ENCODE measurements at regions not wholly inside any gene's neighbourhood (a gene's known extent, or its start where the extent isn't known, plus 50 kb on each side); places are given as distances from the start of the nearest gene placed in this dataset.

DNA sequence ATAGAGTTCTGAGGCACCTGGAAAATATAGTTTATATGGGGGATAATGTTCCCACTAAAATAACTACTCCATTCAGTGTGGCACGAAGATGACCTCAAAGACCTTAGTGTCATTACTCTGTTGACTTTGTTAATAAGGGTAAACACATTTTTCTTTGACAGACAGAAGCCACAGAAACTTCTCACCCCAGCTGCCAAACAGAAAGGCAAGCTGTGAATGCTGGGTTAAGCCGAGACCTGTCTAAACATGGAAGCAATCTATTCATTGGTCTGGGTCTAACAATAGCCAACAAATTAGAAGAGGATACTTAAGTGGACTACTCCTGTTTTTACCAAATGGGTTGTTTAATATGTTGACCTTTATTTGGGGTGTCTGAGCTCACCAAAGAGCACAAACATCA lies 171.4 kb downstream of the TLE1 start:
- Histone ChIP-seq H3K27ac (ENCODE audit: low read depth in 1 of 2, low read length in 1 of 2) (no peak overlapping the region), H3K36me3 (ENCODE audit: control insufficient read depth in 2 of 2, insufficient read depth in 2 of 2, low read length in 1 of 2) (no peaks in the 10 kb centered on the region), H3K27me3 (ENCODE audit: control insufficient read depth in 2 of 2, insufficient read depth in 1 of 2, low read length in 1 of 2) (no peaks in the 10 kb centered on the region), H3K9me3 (ENCODE audit: control insufficient read depth in 2 of 2, insufficient read depth in 1 of 2, low read length in 1 of 2) (no peaks in the 10 kb centered on the region), H3K4me1 (ENCODE audit: control insufficient read depth in 2 of 2, insufficient read depth in 2 of 2, low read length in 2 of 2) (no peaks in the 10 kb centered on the region), H3K4me3 (ENCODE audit: low read length in 2 of 2) (no peak overlapping the region)
- DNase-seq (ENCODE audit: low read depth in 6 of 9, low spot score in 9 of 9), result no peak
- 88% methylated on average over 2 of the region's 2 CpGs for whole genome bisulfite sequencing

DNA sequence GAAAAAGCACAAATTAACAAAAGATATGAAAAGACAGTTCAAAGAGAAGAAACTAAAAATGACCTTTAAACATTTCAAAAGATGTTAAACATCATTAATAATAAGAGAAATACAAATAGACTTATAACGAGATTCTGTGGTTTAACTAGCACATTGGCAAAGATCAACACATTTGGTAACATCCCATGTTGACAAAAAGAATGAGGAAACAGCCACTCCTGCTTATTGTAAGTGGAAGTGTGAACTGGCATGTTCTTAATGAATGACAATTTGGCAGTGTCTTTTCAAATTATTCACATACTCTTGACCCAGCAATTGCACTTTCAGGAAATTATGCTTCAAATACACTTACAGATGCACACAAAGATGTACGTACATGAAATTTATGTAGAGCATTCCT lies 176.3 kb downstream of the TLE1 start:
- Histone ChIP-seq H3K4me1 (ENCODE audit: control insufficient read depth in 2 of 2, insufficient read depth in 2 of 2, low read length in 2 of 2) (no peaks in the 10 kb centered on the region), H3K9me3 (ENCODE audit: control insufficient read depth in 2 of 2, insufficient read depth in 1 of 2, low read length in 1 of 2) (peaks cover 0 to 5% of the 10 kb centered on the region in 2 donors), H3K27me3 (ENCODE audit: control insufficient read depth in 2 of 2, insufficient read depth in 1 of 2, low read length in 1 of 2) (no peaks in the 10 kb centered on the region), H3K36me3 (ENCODE audit: control insufficient read depth in 2 of 2, insufficient read depth in 2 of 2, low read length in 1 of 2) (no peaks in the 10 kb centered on the region), H3K4me3 (ENCODE audit: low read length in 2 of 2) (no peak overlapping the region), H3K27ac (ENCODE audit: low read depth in 1 of 2, low read length in 1 of 2) (no peak overlapping the region)
- 73% methylated on average over 2 of the region's 2 CpGs for WGBS
- DNase-seq (ENCODE audit: low read depth in 6 of 9, low spot score in 9 of 9), result no peak

DNA sequence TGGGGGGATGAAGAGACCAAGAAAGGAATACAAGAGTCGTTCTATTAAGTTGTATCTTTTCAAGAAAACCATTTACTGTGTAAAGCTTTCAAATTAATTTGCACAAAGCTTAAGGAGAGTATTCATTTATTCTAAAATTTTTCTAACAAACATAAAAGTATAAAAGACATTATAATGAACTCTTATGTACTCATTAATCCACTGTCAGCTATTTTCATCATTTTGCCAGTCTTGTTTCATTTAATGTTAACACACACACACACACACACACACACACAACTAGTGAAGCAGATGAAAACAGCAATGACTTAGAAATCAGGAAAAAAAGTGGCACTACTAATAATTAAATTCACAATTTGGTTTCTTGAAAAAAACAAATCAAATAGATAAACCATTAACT lies 176.7 kb downstream of the TLE1 start:
- H3K9me3 ChIP-seq (ENCODE audit: control insufficient read depth in 2 of 2, insufficient read depth in 1 of 2, low read length in 1 of 2), result peaks cover 0 to 5% of the 10 kb centered on the region in 2 donors
- no peak overlapping the region for H3K27ac ChIP-seq (ENCODE audit: low read depth in 1 of 2, low read length in 1 of 2)
- DNase-seq (ENCODE audit: low read depth in 6 of 9, low spot score in 9 of 9), result no peak
- WGBS, result 94% methylated on average over 1 of the region's 1 CpG
- no peaks in the 10 kb centered on the region for H3K4me1 ChIP-seq (ENCODE audit: control insufficient read depth in 2 of 2, insufficient read depth in 2 of 2, low read length in 2 of 2)
- H3K4me3 ChIP-seq (ENCODE audit: low read length in 2 of 2), result no peak overlapping the region
- no peaks in the 10 kb centered on the region for H3K27me3 ChIP-seq (ENCODE audit: control insufficient read depth in 2 of 2, insufficient read depth in 1 of 2, low read length in 1 of 2)
- no peaks in the 10 kb centered on the region for H3K36me3 ChIP-seq (ENCODE audit: control insufficient read depth in 2 of 2, insufficient read depth in 2 of 2, low read length in 1 of 2)

DNA sequence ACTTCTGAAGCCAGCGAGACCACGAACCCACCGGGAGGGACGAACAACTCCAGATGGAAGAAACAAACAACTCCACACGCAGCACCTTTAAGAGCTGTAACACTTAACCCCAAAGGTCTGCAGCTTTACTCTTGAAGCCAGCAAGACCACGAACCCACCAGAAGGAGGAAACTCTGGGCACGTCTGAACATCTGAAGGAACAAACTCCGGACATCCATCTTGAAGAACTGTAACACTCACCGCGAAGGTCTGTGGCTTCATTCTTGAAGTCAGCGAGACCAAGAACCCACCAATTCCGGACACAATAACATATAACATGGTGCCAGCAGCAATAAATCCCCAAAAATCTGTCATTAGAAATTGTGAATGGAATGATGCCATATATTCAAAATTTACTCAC lies 180.9 kb downstream of the TLE1 start:
- Histone ChIP-seq H3K4me3 (ENCODE audit: low read length in 2 of 2) (no peak overlapping the region), H3K4me1 (ENCODE audit: control insufficient read depth in 2 of 2, insufficient read depth in 2 of 2, low read length in 2 of 2) (no peaks in the 10 kb centered on the region), H3K36me3 (ENCODE audit: control insufficient read depth in 2 of 2, insufficient read depth in 2 of 2, low read length in 1 of 2) (no peaks in the 10 kb centered on the region), H3K27me3 (ENCODE audit: control insufficient read depth in 2 of 2, insufficient read depth in 1 of 2, low read length in 1 of 2) (no peaks in the 10 kb centered on the region), H3K9me3 (ENCODE audit: control insufficient read depth in 2 of 2, insufficient read depth in 1 of 2, low read length in 1 of 2) (peaks cover 0 to 11% of the 10 kb centered on the region in 2 donors), H3K27ac (ENCODE audit: low read depth in 1 of 2, low read length in 1 of 2) (no peak overlapping the region)
- no peak for DNase-seq (ENCODE audit: low read depth in 6 of 9, low spot score in 9 of 9)
- 34% methylated on average over 12 of the region's 12 CpGs for WGBS

DNA sequence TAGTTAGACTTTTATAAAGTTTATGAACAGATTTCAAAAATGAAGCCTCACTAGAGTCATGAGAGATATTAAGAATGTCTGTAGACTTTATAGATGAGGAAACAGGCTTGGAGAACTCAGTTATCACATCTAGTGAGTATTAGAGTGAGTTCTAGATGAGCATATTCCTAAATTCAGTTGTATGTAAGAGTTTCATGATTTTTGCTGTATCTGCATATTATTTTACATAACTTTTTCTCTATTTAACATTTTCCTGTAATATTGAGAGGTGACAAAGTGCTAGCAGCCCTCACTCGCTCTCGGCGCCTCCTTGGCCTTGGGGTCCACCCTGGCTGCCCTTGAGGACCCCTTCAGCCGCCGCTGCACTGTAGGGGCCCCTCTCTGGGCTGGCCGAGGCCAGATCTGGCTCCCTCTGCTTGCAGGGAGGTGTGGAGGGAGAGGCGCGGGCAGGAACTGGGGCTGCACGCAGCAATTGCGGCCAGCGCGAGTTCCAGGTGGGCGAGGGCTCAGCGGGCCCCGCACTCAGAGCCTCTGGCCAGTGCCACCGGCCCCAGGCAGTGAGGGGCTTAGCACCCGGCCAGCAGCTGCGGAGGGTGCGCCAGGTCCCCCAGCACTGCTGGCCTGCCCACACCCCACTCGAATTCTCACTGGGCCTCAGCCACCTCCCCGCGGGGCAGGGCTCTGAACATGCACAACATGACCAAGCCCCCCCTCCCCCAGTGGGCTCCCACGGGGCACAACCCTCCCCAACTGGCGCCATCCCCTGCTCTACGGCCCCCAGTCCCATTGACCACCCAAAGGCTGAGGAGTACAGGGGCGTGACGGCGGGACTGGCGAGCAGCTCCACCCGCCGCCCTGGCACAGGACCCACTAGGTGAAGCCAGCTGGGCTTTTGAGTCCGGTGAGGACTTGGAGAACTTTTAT lies 182.1 kb downstream of the TLE1 start:
- no peaks in the 10 kb centered on the region for H3K27me3 ChIP-seq (ENCODE audit: control insufficient read depth in 2 of 2, insufficient read depth in 1 of 2, low read length in 1 of 2)
- no peak overlapping the region for H3K4me3 ChIP-seq (ENCODE audit: low read length in 2 of 2)
- no peak overlapping the region for H3K27ac ChIP-seq (ENCODE audit: low read depth in 1 of 2, low read length in 1 of 2)
- peaks cover 0 to 11% of the 10 kb centered on the region in 2 donors for H3K9me3 ChIP-seq (ENCODE audit: control insufficient read depth in 2 of 2, insufficient read depth in 1 of 2, low read length in 1 of 2)
- H3K4me1 ChIP-seq (ENCODE audit: control insufficient read depth in 2 of 2, insufficient read depth in 2 of 2, low read length in 2 of 2), result no peaks in the 10 kb centered on the region
- no peak for DNase-seq (ENCODE audit: low read depth in 6 of 9, low spot score in 9 of 9)
- no peaks in the 10 kb centered on the region for H3K36me3 ChIP-seq (ENCODE audit: control insufficient read depth in 2 of 2, insufficient read depth in 2 of 2, low read length in 1 of 2)
- WGBS, result 97% methylated on average over 32 of the region's 32 CpGs

DNA sequence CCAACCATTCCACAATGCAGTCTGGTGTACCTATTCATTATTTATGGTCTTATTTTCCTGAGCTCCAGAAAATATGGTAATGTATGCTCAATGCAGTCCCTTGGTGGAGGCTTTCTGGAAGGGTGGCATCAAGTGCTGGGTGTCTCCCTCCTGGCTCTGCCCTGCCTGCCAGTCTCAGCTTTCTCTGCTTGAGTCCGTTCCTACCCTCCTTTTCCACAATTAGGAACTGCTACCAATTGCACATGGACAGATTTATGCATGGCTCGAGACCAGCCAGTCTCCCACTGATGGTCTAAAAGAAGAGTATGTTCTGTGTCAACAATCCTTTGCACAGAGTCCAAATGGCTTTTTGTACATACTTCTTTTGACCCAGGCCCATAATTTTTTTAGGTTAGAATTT lies 189.8 kb downstream of the TLE1 start:
- Histone ChIP-seq H3K9me3 (ENCODE audit: control insufficient read depth in 2 of 2, insufficient read depth in 1 of 2, low read length in 1 of 2) (no peaks in the 10 kb centered on the region), H3K27ac (ENCODE audit: low read depth in 1 of 2, low read length in 1 of 2) (no peak overlapping the region), H3K36me3 (ENCODE audit: control insufficient read depth in 2 of 2, insufficient read depth in 2 of 2, low read length in 1 of 2) (no peaks in the 10 kb centered on the region), H3K4me1 (ENCODE audit: control insufficient read depth in 2 of 2, insufficient read depth in 2 of 2, low read length in 2 of 2) (no peaks in the 10 kb centered on the region), H3K27me3 (ENCODE audit: control insufficient read depth in 2 of 2, insufficient read depth in 1 of 2, low read length in 1 of 2) (no peaks in the 10 kb centered on the region), H3K4me3 (ENCODE audit: low read length in 2 of 2) (no peak overlapping the region)
- no peak for DNase-seq (ENCODE audit: low read depth in 6 of 9, low spot score in 9 of 9)
- 97% methylated on average over 2 of the region's 2 CpGs for WGBS

DNA sequence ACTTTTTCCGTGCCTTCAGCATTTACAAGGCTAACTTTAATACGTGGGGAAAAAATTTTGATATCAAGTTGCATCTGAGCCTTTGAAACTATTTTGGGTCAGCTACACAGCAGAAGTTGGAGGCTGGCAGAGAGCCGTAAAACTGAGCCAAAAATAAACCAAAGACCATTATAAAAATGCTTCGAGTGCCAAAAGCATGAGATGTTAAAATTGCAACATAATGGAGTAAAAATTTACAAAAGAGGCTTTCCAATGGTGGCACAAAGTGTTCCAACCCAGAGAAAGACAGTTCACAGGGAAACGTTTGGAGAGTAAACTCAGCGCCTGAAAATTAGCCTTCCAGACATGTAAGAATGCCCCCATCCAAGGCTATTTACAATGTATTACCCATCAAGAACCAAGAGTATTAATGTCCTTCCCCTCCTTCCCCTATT lies 190.3 kb downstream of the TLE1 start:
- H3K9me3 ChIP-seq (ENCODE audit: control insufficient read depth in 2 of 2, insufficient read depth in 1 of 2, low read length in 1 of 2), result no peaks in the 10 kb centered on the region
- H3K27me3 ChIP-seq (ENCODE audit: control insufficient read depth in 2 of 2, insufficient read depth in 1 of 2, low read length in 1 of 2), result no peaks in the 10 kb centered on the region
- H3K27ac ChIP-seq (ENCODE audit: low read depth in 1 of 2, low read length in 1 of 2), result no peak overlapping the region
- H3K4me1 ChIP-seq (ENCODE audit: control insufficient read depth in 2 of 2, insufficient read depth in 2 of 2, low read length in 2 of 2), result no peaks in the 10 kb centered on the region
- H3K4me3 ChIP-seq (ENCODE audit: low read length in 2 of 2), result no peak overlapping the region
- 79% methylated on average over 6 of the region's 6 CpGs for WGBS
- DNase-seq (ENCODE audit: low read depth in 6 of 9, low spot score in 9 of 9), result no peak
- H3K36me3 ChIP-seq (ENCODE audit: control insufficient read depth in 2 of 2, insufficient read depth in 2 of 2, low read length in 1 of 2), result no peaks in the 10 kb centered on the region

DNA sequence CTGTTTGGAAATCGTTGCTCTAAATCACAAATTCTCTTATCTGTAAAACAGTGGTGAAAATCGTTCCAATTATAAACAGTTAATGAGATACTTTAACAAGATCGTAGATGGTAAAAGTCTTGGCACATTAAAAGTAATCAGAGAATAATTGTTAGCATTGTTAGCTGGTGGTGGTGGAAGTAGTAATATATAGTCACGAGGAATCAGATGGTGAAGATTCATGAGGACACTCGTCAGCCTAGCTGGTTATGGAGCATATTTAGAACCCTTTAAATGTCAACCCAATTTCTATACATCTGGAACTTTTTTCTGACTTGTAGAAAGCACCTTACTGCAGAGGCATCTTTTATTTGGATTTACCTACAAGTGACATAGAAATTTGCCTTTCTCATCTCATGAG lies 190.8 kb downstream of the TLE1 start:
- Histone ChIP-seq H3K36me3 (ENCODE audit: control insufficient read depth in 2 of 2, insufficient read depth in 2 of 2, low read length in 1 of 2) (no peaks in the 10 kb centered on the region), H3K27me3 (ENCODE audit: control insufficient read depth in 2 of 2, insufficient read depth in 1 of 2, low read length in 1 of 2) (no peaks in the 10 kb centered on the region), H3K27ac (ENCODE audit: low read depth in 1 of 2, low read length in 1 of 2) (no peak overlapping the region), H3K4me1 (ENCODE audit: control insufficient read depth in 2 of 2, insufficient read depth in 2 of 2, low read length in 2 of 2) (no peaks in the 10 kb centered on the region), H3K4me3 (ENCODE audit: low read length in 2 of 2) (no peak overlapping the region), H3K9me3 (ENCODE audit: control insufficient read depth in 2 of 2, insufficient read depth in 1 of 2, low read length in 1 of 2) (no peaks in the 10 kb centered on the region)
- DNase-seq (ENCODE audit: low read depth in 6 of 9, low spot score in 9 of 9), result no peak
- 90% methylated on average over 5 of the region's 5 CpGs for WGBS

DNA sequence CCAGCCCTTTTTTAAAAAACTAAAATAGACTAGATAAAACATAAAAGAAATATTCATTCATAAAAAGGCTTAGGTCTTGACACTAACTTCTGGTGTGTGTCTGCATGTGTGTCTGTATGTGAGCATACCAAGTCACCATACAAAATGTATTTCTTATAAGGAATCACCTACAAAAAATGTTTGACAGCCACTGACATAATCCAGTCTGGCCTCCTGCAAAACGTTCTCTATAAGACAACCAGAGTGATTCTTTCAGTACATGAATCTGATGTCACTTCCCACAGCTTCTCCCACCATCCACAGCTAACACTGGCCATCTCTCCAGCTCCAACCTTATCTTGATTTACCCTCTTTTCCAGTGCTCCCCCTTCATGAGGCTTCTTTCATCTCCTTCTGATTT lies 192.3 kb downstream of the TLE1 start:
- H3K27ac ChIP-seq (ENCODE audit: low read depth in 1 of 2, low read length in 1 of 2), result no peak overlapping the region
- H3K4me3 ChIP-seq (ENCODE audit: low read length in 2 of 2), result no peak overlapping the region
- no peaks in the 10 kb centered on the region for H3K4me1 ChIP-seq (ENCODE audit: control insufficient read depth in 2 of 2, insufficient read depth in 2 of 2, low read length in 2 of 2)
- no peaks in the 10 kb centered on the region for H3K27me3 ChIP-seq (ENCODE audit: control insufficient read depth in 2 of 2, insufficient read depth in 1 of 2, low read length in 1 of 2)
- no peaks in the 10 kb centered on the region for H3K36me3 ChIP-seq (ENCODE audit: control insufficient read depth in 2 of 2, insufficient read depth in 2 of 2, low read length in 1 of 2)
- no peak for DNase-seq (ENCODE audit: low read depth in 6 of 9, low spot score in 9 of 9)
- 72% methylated on average over 1 of the region's 1 CpG for WGBS
- H3K9me3 ChIP-seq (ENCODE audit: control insufficient read depth in 2 of 2, insufficient read depth in 1 of 2, low read length in 1 of 2), result no peaks in the 10 kb centered on the region
